HG03066 (cell line): ENCODE measurements at regions not wholly inside any gene's neighbourhood (a gene's known extent, or its start where the extent isn't known, plus 50 kb on each side); places are given as distances from the start of the nearest gene placed in this dataset.

Source experiments
- ATAC-seq: cut with Tn5 transposase; IDR thresholded peaks from one replicate; pipeline ENCODE4 v1.9.1; 2021; ENCODE audit warnings: low read depth; ENCODE audit not compliant: unreplicated experiment

GRCh38 chr9:80147866-80148265, 576.1 kb downstream of the TLE4 start:
- no peak for ATAC-seq

DNA sequence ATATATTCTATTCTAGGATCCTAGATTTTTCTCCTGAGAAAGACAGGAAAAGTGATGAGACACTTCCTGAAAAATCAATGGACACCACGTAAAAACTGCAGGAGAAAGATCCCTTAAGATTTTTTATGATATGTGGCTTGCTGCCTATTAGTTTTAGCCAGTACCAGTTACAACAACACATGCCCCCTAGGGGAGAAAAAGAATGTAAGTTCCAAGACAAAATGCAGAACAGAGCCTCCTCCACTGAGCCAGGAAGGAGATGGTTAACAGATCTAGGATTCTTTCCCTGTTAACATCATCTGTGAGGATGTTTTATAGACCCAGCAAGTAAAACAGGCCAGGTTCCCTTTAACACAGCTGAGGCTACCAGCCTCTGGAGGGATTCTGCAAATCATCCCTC, 574.7 kb downstream of the TLE4 start:
- no peak for ATAC-seq

DNA sequence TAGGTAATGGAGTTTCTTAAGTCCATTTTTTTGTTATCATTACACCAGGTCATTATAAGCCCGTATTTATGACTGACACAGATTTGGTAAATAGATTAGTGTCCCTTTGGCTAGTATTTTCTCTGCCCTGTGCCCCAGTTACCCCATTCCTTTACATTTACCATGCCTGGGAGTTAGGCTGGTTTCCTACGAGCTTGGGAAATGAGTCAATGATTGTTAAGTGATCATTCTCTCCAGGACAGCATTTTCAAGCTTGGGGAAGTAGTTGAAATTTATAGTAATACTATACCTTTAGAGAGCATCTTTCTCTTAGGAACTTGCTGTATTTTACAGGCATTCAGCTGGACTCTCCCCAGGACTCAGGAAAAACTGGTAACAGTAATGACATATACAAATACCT, 573.1 kb downstream of the TLE4 start:
- ATAC-seq = no peak

DNA sequence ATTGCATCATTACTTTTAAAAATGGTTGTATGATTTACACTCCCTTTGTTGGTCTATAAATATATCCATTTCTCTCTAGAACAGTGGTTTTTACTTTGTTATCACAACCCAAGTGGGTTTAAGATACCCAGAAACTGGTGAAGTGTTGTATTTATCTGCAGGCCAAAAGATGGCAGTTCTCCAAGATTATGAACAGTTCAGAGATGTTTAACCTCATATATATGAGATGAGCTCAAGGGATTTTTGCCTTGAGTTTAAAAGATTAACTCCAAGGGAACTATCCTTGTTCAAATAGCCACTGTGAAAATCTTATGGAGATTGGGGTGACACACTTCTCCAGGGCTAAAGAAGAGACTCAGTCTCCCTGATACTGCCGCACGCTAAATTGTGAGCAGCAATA, 572.6 kb downstream of the TLE4 start:
- ATAC-seq = no peak

GRCh38 chr9:80143899-80144298, 572.1 kb downstream of the TLE4 start:
- ATAC-seq = no peak

DNA sequence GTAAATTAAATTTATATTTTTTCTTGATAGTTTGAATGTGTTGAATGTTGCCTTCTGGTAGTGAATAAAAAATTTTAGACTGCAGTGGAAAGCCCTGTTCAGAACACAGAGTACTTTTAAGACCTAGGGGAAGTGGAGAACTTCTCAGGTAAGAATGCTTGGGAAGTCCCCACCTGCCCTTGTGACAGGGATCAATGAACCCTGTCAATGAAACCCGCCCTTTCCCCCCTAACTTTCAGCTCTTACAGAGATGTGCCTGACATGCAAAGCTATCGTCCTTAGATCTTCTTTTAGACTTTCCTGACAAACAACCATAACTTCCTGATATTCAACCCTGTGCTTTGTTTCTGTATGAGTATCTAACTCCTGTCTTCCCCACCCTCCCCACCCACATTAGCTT, 562.7 kb downstream of the TLE4 start:
- ATAC-seq = peak; percentile 93

DNA sequence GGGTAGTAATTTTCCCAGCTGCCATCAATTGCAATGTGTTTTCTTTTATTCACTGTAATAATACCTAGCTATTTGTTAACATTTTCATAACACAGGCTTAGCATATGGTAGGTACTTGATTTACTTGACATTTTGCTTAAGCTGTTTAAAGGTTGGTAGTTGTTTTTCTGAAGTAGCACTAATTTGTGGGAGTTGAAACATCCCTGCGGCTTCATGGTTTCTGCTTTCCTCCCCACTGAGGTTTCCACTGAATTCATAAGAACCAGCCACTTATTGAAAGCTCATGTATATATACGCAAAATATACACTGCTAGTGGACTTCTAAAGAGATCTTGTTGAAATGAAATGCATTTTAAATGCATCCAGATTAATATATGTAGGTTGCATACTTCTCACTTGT, 559.9 kb downstream of the TLE4 start:
- ATAC-seq = no peak

GRCh38 chr9:80127920-80128319, 556.2 kb downstream of the TLE4 start:
- ATAC-seq = no peak

- no peak for ATAC-seq
Observed at GRCh38 chr9:80125731-80126264, 554.0 kb downstream of the TLE4 start.

- ATAC-seq = no peak
Observed at GRCh38 chr9:80117031-80117430, 545.3 kb downstream of the TLE4 start.

GRCh38 chr9:80114241-80114640, 542.5 kb downstream of the TLE4 start:
- no peak for ATAC-seq

GRCh38 chr9:80107931-80108660, 536.3 kb downstream of the TLE4 start:
- no peak for ATAC-seq

DNA sequence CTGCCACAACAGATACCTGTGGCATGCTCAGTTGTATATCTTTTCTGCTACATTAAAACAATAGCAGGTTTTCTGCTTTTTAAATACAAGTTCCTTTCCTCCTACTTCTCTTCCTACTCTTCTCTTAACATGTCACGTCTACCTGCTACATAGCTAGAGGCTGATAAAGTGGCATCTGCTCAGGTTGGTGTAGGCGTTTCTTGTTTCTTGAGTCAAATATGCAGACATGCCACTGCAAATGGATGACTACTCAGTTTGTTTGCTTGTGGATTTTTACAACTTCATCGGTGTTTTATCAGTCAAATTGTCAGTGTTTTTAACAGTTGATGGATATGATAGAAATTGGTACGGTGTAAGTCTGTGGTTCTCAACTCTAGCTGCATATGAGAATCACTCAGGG, 525.7 kb downstream of the TLE4 start:
- ATAC-seq = no peak

- ATAC-seq = no peak
Observed at GRCh38 chr9:80094176-80094771, 522.5 kb downstream of the TLE4 start.

- ATAC-seq = no peak
Observed at GRCh38 chr9:80093695-80094094, 521.9 kb downstream of the TLE4 start.

- no peak for ATAC-seq
Observed at GRCh38 chr9:80091526-80091925, 519.8 kb downstream of the TLE4 start.

DNA sequence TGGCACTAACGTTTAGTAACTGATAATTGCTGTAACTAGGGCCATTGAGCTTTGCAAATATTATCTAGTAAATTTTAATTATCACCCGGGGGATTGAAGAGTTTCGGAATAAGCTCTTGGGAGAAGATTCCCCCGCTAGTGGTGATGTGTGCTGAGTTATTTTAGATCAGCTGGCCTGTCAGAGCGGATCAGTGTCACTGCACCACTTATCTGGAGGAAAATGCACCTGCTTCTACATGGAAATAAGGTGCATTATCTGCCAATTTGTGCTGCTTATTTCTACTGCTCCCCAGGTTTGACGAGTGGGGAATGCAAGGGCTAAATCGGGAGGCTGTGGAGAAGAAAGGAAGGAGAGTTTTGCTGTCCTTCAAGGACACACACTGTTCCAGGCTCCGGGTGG, 518.6 kb downstream of the TLE4 start:
- no peak for ATAC-seq

- no peak for ATAC-seq
Observed at GRCh38 chr9:80086822-80087345, 515.1 kb downstream of the TLE4 start.

GRCh38 chr9:80086386-80086785, 514.6 kb downstream of the TLE4 start:
- no peak for ATAC-seq

DNA sequence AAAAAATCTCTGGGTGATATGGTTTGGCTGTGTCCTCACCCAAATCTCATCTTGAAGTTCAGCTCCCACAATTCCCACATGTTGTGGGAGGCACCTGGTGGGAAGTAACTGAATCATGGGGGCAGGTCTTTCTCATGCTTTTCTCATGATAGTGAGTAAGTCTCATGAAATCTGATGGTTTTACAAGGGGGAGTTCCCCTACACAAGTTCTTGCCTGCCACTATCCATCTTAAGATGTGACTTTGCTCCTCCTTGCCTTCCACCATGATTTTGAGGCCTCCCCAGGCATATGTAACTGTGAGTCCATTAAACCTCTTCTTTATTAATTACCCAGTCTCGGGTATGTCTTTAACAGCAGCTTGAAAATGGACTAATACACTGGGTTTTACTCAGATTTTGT, 513.9 kb downstream of the TLE4 start:
- no peak for ATAC-seq

- no peak for ATAC-seq
Observed at GRCh38 chr9:80082213-80082612, 510.4 kb downstream of the TLE4 start.

DNA sequence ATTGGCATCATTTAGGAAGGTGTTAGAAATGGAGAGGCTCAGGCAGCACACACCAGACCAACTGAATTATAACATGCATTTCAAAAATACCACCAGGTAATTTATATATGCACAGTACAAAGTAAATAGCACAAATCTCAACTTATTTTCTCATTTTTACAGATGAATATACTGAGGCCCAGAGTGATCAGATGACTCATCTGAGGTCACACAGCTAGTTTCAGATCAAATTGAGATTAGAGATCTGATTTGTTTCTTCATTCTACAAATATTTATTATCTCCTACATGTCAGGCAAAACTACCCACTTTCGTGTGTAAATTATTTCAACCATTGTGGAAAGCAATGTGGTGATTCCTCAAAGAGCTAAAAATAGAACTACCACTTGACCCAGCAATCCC, 507.1 kb downstream of the TLE4 start:
- no peak for ATAC-seq
